GM21360 (cell line): ENCODE measurements at regions not wholly inside any gene's neighbourhood (a gene's known extent, or its start where the extent isn't known, plus 50 kb on each side); places are given as distances from the start of the nearest gene placed in this dataset.
"Not testable (repeated sequence)": the region's sequence is repeated elsewhere in the genome, so short reads cannot be mapped to it uniquely, and the experiment has no call there.

Source experiments
- ATAC-seq: cut with Tn5 transposase; IDR thresholded peaks from one replicate; pipeline ENCODE4 v1.9.1; 2021; ENCODE audit warnings: mild to moderate bottlenecking, moderate library complexity; ENCODE audit not compliant: unreplicated experiment

DNA sequence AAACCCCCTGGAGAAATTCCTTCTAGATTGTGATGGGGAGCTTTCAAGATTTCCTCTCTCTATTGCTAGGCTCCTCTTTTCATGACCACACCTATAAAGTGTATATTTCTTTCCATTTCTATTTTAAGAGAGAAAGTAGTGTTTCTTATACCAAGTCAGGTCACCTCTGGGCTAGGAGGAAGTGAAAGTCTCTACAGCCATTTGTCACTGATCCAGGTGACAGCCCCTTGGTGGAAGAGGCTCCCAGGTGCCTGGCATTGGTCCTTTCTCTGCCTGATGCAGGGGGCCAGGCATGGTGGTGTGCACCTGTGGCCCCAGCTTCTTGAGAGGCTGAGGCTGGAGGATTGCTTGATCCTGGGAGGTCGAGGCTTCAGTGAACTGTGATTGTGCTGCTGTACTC, 64.7 kb downstream of the DHCR7 start:
- ATAC-seq, result peak; percentile 62

DNA sequence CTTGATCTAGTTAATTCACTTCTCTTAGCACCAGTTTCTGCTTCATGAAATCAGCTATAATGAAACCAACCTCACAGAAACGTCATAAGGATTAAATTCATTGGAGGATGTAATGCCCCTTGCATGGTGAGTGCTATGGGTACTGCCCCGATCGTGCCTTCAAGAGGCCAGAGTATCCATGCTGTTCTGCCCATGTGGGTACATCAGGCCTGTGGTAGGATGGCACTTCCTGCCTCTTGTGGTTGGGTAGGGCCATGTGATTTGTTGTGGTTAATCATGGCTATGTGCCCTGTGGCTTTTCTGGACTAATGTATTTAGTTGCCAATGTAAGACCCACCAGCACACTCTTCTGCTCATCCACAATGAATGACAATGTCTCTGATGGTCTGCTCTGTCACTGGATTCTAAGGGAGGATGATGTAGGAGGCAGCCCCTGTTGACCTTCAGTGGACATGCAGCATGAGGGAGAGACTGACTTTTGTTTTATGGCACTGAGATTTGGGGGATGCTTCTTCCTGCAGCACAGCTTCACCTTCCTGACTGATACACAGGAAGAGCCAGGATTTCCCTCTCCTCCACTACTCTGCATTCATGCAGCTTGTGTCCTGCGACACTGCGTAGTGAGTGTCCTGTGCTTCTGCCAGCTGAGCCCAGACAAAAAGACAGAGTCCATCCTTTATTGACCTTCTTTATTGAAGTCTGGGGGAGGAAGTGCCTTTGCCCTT, 66.2 kb downstream of the DHCR7 start:
- no peak for ATAC-seq

DNA sequence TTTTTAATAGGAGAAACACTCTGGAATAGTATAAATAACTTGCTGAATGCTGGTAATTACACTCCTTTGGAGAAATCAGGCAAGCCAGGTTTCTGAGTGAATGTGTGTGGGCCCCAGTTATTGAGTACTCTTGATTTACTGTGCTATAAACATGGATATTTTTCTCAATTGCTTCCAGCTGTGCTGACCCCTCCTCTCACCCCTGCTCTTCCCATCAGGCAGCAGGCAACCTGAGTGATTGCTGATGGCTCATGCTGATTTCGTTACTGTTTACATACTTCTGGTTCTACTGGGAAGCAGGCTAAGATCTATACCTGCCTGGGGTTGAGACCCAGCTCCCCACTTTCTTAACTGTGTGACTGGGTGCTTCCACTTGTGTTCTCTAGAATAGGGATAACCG, 68.5 kb downstream of the DHCR7 start:
- no peak for ATAC-seq

DNA sequence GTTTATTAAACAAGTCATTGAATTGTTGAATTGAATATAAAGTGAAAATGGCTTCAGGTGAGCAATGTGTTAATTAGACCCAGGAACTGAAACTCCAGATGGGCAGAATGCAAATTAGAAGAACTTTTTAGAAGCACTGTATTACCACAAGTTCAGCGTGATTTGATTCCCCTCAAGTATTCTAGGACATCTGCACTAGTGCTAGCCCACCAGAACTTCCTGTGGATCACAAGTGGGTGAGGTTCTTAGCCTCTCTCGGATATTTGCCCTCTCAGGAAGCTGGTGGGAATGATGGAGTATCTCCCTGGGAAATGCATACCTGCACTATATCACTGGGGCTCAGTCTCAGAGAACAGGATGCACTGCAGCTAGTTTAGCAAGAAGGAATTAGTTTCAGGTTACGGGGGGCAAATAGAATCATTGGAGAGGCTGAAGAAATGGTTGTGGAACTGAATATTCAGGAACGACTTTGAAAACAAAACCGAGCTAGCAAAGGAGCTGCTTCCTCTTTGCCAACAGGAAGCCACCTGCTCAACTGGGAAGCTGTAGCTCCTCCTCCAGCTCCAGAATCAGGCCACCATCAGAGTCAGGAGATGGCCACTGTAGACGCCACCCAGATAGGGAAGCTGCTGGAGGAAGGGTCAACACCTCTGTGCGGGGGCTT, 74.3 kb downstream of the DHCR7 start:
- peak; percentile 51 for ATAC-seq

DNA sequence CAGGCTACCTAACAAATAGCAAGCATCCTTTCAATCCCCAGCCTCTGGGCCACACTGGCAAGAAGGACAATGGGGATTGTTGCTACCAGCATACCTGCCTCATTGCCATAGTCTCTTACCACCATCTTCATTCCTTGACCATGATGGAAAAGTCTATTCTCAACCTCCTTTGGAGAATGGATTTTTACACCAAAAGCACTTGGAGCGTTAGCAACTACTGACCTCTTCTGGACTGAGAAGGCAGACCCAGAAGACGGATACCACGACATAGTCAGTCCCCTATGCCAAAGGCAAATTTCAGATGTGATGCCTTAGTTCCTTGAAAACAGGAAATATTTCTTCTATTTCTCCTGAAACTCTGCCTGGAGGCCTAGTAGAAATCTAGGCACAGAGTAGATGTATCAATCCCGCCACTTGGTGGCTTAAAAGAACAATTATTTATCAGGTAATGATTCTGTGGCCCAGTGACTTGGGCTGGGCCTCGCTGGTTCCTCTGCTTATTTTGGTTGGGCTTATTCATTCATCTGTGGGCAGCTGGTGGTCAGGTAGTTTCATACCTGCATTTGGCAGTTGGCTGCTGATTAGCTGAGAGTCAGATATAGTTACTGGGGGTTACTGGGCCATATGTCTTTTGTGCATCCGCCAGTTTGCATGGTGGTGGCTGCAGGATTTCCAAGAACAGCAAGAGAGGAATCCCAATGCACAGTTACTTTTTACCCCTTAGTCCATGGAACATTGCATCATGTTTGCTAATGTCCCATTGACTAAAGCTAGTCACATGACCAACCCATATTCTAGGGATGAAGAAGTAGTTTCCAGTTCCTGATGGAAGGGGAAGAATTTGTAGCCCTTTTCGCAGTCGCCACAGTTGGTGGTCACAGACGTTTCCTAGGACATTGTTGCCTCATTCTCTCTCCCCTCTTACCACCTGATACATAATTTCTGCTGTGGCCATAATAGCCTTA, 75.2 kb downstream of the DHCR7 start:
- ATAC-seq, result no peak

DNA sequence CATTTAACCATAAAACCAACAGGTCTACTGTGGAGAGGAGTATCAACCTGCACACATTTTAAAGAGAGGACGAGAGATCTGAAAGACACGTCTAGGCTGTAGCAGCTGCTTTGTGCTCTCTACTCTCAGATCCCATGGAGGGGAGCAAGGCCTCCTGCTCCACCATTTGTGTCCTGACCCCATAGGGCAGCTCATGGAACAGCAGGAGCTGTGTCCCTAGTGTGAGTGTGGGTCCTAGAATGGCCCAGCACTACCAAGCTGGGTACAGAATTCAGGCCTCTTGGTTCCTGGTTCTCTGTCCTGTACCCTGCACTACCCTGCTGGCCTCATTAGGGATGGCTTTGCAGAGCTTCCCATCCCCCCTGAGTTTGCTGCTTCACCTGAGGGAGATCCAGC, 76.5 kb downstream of the DHCR7 start:
- ATAC-seq, result no peak

DNA sequence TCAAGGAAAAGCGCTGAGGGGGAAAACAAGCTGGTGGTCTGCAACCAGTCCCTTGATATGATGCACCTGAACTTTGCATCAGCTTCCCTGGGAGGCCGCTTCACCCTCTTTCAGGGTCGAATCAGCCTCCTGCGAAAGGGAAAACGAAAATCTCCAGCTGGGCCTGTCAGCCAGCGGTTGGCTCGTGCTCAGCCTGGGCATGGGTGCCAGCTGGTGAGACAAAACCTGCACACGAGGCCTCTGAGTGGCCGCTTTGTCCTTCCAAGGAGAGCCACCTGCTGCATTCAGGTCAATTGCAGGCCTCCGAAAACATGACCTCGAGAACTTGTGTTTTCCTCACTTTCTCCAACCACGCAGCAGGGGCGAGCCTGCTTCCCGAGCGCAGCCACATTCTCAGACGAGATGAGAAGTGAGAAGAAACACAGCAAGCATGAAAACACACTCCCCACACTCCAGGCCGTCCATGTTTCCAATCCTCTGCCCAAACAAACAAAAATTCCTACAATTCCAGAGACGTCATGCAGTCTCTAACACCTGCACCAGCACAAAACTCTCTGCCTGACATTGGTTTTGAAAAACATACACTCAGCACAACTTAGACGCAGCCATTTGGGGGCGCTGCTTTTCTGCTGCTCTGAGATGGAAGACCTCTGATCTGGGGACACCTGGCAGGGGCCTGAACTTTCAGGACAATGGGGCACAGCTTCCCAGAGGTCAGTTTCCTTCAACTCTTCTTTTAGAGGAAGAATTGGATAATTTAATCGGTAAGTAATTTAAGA, 77.1 kb downstream of the DHCR7 start:
- ATAC-seq, result no peak

DNA sequence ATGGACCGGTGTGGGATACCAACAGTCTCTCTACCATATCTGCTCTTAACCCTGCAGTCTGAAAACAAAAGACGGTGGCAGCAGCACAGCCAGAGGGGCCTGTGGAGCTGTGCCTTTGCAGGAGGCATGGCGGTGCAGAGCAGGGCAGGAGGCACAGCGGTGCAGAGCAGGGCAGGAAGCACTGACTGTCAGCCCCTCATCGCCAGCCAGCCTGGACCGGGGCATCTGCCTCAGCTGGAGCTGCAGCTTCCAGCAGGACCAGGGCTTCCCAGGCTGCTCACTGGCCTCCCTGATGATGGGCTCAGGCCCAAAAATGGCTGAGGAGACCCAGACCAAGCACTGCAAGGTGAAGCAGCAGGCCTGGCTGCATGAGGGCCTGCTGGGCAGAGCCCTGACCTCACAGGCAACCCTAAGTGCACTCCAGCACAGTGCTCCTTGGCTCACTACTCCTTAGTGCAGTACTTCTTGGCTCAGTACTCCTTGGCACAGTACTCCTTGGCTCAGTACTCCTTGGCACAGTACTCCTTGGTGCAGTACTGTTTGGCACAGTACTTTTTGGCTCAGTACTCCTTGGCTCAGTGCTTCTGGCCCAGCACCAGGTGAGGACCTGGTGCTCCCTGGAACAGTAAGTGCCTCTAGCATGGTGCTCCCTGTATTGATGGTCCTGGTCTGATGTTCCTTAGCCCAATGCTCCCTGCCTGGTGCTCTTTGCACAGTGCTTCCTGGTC, 78.0 kb downstream of the DHCR7 start:
- no peak for ATAC-seq

DNA sequence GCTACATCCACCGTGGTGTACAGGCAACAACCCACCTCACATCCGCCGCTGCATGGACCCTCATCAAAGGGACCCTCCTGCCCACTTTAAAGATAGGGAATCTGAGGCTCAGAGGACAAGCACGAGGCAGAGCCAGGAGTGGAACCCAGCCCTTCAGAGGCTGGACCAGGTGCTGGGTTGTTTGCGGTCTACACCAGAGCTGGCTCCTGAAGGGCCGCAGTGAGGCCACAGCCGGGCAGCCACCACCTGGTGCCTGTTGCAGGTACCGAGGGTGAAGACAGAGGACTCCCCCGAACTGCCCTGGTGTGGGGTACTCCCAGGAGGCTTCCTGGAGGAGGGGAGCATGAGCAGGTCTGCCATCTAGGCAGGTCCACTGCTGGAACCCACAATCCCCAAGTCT, 78.8 kb downstream of the DHCR7 start:
- no peak for ATAC-seq

DNA sequence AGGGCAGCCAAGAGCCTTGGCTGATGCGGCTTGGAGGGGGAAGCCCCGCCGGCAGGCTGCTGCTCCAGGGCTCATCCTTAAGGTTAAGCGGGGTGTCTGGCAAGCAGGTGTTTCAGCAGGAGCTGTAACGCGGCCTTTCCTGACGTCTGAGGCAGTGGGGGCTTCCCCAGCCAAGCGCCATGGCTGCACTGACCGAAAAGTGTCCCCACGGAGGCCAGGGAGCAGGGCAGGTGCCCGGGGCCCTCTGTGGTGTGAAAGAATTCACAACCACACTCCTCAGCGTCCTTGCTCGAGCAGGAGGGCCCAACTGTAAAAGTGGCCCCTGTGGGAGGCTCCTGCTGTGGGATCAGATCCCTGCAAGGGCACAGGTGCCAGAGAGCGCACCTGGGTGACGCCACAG, 79.2 kb downstream of the DHCR7 start:
- ATAC-seq, result no peak

DNA sequence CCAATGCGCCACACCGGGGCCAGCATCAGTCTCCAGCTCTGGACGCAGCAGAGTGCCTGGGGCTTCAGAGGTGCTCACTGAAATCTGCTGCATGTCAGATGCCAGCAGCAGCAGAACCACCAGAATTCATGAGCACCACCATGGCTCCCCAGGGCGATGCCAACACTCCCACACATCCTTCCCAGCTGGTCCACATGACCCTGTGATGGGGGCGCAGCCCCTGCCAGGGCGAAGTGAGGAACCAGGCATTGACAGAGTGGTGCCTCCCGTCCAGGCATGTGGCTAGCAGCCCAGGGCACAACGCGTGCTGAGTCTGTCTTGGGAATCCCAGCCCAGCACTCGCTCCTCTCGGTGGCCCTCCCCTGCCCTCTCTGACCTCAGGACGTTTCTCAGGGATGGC, 80.4 kb downstream of the DHCR7 start:
- ATAC-seq, result no peak

DNA sequence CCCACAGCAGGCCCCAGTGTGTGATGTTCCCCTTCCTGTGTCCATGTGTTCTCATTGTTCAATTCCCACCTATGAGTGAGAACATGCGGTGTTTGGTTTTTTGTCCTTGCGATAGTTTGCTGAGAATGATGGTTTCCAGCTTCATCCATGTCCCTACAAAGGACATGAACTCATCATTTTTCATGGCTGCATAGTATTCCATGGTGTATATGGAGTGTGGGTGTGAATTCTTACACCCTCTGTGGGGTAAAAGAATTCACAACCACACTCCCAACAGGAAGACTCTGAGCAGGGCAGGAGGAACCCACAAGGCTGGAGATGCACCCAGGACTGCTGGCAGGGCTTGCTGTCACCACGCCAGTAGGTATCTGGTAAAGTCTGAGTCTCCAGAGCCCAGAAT, 80.9 kb downstream of the DHCR7 start:
- not testable (repeated sequence) for ATAC-seq

DNA sequence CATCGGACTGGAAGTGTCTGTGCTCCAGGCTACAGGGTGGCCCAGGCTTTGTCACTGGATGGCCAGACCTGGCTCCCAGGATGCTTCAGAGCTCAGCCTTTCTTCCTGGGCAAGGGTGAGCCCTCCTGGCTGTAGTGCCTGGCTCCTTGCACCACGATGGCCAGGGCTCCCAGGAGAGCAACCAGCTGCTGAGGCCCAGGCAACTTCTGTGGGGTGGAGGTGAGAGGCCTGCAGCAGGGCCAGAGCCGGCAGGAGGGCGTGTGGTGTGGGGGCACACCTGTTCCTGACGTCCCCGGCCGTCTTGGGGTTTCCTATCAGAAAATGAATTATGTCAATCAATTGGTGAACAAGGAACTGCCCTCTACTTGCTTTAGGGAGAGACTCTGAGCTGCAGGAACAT, 82.1 kb downstream of the DHCR7 start:
- no peak for ATAC-seq

DNA sequence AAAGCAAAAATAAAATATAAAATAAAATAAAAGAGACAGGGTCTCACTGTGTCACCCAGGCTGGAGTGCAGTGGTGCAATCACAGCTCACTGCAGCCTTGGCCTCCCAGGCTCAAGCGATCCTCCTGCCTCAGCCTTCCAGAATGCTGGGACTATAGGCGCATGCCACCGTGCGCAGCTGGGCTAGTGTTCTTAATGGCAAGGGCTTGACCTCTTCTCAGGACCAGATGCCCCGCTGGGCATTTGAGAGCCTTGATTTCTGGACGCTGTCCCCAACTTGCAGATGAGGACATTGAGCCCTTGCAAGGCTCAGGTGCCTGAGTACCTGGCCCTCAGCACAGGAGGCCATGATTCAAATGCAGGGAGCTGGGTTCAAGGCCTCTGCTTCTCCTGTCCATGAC, 82.6 kb downstream of the DHCR7 start:
- ATAC-seq, result no peak

DNA sequence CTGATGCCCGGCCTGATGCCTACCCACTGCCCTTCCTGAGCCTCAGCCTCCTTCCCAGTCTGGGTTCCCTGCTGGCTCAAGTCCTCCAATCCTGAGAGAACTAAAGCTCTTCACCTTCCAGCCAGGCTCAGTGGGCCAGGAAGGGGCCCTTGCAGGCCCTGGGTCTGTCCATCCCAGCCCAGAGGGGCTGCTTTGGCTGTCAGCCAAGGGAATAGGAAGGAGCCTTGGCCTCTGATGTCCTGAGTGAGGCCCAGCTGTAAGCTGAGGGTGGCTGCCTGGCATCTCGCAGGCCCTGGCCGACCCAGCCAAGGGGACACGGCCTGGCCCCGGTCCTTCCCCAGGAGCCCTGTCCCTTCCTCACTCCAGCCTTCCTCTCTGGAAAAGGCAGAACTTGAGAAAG, 83.4 kb downstream of the DHCR7 start:
- no peak for ATAC-seq

DNA sequence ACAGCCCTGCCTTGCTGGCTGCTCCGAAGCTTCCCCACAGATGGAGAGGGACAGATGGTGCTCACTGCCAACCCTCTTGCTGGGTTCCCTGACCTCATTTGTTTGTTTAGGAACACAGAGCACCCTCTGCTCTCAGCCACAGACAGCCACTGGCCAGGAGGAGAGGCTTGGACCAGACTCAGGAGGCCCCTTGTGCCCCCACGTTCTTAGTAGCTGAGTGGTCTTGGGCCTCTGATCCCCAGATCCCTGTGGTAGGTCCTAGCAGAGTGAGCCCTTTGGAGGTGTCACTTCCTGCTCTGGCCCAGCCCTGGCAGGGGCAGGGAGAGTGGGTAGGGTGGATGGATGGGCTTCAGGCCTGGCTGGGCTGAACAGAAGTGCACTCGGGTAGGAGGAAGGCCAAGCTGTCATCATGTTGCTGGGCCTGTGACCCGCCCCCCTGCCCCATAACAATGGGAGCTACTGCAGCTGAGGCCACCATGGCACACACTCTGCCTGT, 84.0 kb downstream of the DHCR7 start:
- ATAC-seq, result no peak

DNA sequence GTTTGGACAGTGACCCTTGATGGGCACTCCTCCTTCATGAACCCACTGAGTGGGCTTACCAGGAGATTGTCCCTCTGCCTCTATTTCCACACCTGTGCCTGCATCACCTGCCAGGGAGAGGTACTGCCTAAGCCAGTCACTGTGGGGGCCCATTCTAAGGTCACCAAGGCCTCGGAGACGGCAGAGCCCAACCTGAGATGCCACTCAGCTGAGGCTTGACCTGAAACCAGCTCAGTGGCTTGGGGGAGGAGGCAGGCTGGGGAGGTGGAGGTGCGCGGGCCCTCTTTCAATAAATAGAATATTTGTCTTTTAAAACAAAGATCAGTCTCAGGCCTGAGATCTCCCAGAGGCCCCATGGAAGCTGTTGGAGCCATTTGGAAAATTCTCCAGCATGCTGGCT, 84.5 kb downstream of the DHCR7 start:
- no peak for ATAC-seq

DNA sequence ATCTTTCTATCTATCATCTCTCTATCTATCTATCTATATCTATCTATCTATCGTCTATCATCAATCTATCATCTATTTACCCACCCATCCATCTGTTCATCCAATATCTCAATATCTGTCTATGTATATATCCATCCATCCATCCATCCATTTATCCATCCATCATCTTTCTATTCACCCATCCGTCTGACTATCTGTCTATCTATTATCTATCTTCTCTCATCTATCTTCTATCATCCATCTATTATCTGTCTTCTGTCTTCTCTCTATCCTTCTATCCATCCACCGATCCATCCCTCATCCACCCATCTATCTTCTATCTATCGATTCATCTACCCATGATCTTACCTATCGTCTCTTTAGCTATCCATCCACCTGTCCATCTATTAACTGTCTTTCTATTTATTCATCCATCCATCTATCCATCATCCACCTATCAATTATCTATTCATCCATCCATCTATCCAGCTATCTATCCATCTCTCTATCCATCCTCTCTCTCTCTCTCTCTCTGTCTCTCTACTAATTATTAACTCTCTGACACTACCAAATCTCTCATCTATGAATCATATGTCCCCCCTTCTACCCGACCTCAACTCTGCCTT, 89.1 kb downstream of the DHCR7 start:
- no peak for ATAC-seq

DNA sequence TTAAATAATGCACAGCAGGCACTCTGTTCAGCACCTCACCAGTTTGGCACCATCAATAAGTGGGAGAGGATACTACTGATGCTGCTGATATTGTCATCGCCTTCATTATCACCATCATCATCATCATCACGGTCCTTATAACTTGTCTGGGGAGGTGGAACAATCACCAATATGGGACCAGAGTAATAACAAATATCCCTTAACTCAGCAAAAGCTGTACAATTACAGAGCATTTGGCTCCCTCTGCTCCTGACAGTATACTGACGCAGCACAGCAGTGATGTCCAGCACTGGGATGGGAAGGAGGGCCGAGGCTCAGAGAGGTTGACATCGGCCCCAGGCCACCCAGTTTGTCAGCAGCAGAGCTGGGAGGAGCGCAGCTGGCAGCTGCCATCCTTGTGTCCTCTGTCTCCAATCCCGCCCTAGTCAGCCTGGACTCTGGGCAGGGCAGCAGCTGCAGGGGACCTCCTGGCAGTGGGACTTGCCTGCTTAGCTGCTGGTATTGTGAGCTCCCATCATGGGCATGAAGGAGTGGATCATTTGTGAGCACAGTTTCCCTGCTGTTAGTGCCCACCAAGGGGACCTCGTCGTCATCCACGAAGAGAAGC, 90.0 kb downstream of the DHCR7 start:
- no peak for ATAC-seq
